ENCODE measurements at regions not wholly inside any gene's neighbourhood (a gene's known extent, or its start where the extent isn't known, plus 50 kb on each side); places are given as distances from the start of the nearest gene placed in this dataset.

GRCh38 chr1:224564454-224565084 is 51.5 kb upstream of the CNIH3 start:
- no peak for DNase-seq (ENCODE audit: extremely low read depth in 1 of 2, low read depth in 1 of 2)

DNA sequence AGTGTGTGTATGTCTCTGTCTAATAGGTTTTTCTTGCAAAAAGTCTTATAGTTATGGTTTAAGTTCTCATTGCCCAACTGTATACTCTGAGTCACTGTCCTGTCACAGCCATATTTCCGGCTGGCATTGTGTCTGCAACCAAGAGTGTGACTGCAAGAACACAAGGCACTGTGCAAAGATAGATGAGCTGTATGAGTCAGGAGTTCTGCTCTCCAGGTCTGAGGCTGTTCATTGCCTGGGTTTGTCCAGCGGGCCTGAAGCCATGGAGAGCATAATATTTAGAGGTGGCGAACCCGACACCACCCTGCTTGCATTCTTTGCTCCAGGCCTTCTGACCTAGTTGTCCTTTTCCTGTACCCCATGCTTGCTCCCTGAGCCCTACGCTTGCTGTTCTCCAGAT is 50.9 kb upstream of the CNIH3 start:
- no peak for DNase-seq (ENCODE audit: extremely low read depth in 1 of 2, low read depth in 1 of 2)

- no peak for DNase-seq (ENCODE audit: extremely low read depth in 1 of 2, low read depth in 1 of 2)
Observed at GRCh38 chr1:224565611-224566406, 50.3 kb upstream of the CNIH3 start.

Data from activated CD8-positive, alpha-beta memory T cell treated with anti-CD3 and anti-CD28 coated beads for 1 hour (primary cell).